GM12891 (cell line): ENCODE measurements at regions not wholly inside any gene's neighbourhood (a gene's known extent, or its start where the extent isn't known, plus 50 kb on each side); places are given as distances from the start of the nearest gene placed in this dataset.

ENCODE experiments used
- POLR2A ChIP-seq: IDR thresholded peaks from 2 replicates; pipeline ENCODE4 v1.6.1; 2011; ENCODE audit warnings: low read depth, low read length, control low read depth
- POLR2AphosphoS5 ChIP-seq: IDR thresholded peaks from 2 replicates; pipeline ENCODE4 v1.6.1; 2011; ENCODE audit warnings: low read depth, low read length, control low read depth
- SPI1 ChIP-seq: IDR thresholded peaks from 2 replicates; pipeline ENCODE4 v1.6.1; 2011; ENCODE audit warnings: low read depth, low read length, control low read depth
- TAF1 ChIP-seq: IDR thresholded peaks from 2 replicates; pipeline ENCODE4 v1.6.1; 2011; ENCODE audit warnings: low read depth, low read length, control low read depth

GRCh38 chrY:7467796-7468520, 556.4 kb upstream of the AMELY start:
- TF ChIP-seq TAF1 (no peak), POLR2A (no peak), POLR2AphosphoS5 (no peak), SPI1 (no peak)
